B cell (primary cell): ENCODE measurements at regions not wholly inside any gene's neighbourhood (a gene's known extent, or its start where the extent isn't known, plus 50 kb on each side); places are given as distances from the start of the nearest gene placed in this dataset.

Source experiments
- CTCF ChIP-seq: fragments of 200-600 bp; IDR thresholded peaks from one replicate; pipeline ENCODE4 v1.8.0; 2022; ENCODE audit warnings: antibody characterized with exemption, mild to moderate bottlenecking
- EZH2 ChIP-seq: IDR thresholded peaks from 2 replicates; pipeline ENCODE4 v1.6.1; 2012; ENCODE audit warnings: borderline replicate concordance, low read depth, mild to moderate bottlenecking, moderate library complexity, low read length; ENCODE audit not compliant: insufficient read depth, poor library complexity, severe bottlenecking

- TF ChIP-seq CTCF (no peak), EZH2 (no peak)
These were observed 387.5 kb upstream of the GOT2 start for GRCh38 chr16:59121411-59122261.
